AG08395 (cell line): ENCODE measurements at regions not wholly inside any gene's neighbourhood (a gene's known extent, or its start where the extent isn't known, plus 50 kb on each side); places are given as distances from the start of the nearest gene placed in this dataset.

Experiments
- DNase-seq: peaks from one replicate; pipeline ENCODE4 v3.0.0; 2012; ENCODE audit warnings: mixed read lengths, low spot score

DNA sequence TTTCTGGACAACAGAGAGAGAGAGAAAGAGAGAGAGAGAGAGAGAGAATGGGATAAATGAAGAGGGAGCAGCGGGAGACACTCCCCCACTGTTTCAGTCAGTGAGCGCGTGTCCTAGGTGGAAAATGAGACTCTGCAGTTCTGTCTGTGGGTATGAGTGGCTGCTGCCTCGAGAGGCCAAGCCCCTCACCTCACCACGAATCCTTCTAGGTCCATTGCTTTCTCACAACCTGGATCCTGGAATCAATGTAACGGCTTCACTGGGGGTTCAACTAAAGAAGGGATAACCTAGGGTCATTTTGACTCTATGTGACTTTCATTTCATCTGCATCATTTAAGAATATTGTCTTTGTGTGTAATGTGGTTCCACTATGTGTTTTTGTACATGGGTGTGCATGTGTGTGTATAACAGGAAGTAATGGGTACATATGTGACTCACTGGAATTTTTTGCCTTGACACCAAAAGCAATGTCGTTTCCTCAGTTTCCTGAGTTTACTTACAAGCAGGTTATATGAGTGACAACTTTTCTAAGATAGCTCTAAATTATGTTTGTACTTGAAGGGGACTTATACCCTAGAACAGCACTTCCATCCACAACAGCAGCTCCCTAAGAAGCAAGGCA lies 221.4 kb upstream of the TRIB2 start:
- no peak for DNase-seq

DNA sequence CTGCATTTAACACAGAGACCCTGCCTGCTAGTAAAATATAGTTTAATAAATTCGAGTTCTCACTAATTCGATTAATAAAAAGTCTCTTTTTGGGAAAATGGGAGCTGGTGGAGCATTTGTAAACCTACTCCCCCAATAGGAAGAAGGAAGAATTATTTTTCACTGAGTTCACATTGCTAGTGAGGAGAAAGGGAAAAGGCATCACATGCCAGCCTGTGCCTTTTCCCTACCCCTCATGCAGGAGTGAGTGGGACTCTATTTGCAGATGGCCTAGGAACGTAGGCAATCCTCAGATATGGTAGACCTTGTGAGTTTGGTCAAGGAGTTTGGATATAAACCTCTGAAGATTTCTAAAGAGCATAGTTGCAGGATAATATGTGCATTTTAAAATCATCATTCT lies 218.4 kb upstream of the TRIB2 start:
- no peak for DNase-seq

DNA sequence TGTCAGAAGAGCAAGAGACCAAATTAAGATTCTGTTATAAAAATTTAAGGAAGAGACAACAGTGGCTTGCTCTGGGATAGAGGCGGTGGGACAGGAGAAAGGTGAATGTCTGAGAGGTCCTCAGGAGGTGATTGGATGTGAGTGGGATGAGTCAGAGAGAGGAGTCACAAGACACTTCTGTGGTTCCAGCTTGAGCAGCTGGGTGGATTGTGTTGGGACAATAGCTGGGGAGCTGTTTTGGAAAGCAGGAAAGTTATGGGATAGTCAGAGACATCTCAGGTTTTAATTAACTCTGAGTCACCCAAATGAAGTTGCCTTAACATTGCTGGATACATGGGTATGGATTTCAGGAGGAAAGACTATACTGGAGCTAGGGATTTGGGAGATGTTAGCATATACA lies 218.0 kb upstream of the TRIB2 start:
- peak; percentile 83 for DNase-seq

DNA sequence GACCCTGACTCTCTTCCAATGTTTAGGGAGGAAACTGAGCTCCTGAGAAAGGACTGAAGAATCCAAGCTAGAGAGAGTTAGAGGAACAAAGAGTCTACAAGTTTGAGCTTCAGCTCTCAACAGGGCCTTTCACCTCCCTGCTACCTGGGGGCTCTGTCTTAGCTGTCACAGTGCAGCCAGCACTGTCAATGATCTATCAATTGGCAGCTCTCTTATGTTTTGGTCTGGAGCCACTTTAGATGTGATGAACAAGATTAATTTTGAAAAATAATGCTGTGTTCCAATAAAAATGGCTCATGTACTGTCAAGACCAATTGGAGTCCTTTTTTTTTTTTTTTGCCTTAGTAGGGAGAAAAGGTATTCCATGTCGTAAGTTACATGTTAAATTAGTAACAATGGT lies 215.8 kb upstream of the TRIB2 start:
- DNase-seq, result no peak

DNA sequence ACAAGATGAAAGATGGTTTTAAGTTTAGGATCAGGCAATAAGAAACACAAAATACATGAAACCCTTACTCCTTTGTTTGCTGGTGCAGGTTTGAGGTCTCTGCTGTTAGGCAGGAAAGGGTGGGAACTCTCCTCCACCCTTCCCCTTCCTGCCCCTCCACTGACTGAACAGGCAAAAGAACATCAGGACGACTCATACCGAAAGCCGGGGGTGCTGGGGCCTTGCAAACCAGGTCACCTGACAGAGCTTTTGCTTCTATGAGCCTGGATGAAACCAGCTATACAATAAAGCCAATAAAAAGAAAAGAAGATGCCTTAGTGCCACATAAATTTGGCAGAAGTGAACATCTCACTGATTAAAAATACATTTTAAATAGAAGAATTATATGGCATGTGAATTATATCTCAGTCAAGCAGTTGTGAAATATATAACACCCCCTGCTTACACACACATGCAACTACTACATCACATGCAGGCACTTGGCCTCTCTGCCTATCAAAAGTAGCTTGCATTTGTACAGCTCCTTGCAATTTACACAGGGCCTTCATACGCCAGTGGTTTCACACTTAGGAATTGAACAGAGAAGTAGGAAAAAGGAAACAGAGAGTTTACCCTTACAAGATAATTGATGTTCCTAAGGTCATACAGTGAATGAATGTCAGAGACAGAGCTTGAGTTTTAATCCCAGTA lies 215.1 kb upstream of the TRIB2 start:
- DNase-seq, result no peak

DNA sequence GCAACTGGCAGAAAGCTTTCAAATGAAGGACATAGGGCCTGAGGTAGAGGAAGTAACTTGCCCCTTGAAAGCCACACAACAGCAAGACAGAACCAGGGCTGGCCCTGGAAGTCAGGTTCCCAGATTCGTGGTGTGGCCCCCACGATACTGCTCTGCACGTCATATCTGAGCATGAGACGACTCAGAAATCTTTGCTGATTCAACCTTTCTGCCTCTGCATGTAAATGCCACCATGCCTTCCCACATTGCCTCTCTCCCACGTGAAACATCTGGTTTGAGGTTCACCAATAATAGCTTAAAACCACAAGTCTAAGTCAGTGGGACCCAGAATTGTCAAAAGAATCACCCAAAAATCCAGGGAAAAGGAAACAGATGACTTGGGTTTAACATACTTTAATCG lies 214.0 kb upstream of the TRIB2 start:
- DNase-seq, result peak; percentile 46

DNA sequence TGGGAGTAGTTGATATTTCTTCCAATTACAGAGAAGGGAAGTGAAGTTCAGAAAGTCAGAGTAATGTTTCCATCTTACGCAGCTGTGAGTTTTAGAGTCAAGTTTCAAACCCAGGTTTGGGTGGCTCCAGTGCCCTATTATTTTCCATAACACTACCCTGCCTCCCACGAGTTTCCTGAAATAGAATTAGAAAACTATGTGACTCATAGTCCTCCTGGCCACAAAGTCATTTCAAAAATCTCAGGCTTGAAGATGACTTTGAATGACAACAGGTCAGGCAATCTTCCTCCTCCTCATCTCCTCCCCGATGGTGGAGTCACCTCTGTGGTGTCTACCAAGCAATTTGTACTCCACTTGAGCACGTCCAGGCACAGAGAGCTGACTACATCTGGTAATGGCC lies 212.3 kb upstream of the TRIB2 start:
- peak; percentile 35 for DNase-seq

DNA sequence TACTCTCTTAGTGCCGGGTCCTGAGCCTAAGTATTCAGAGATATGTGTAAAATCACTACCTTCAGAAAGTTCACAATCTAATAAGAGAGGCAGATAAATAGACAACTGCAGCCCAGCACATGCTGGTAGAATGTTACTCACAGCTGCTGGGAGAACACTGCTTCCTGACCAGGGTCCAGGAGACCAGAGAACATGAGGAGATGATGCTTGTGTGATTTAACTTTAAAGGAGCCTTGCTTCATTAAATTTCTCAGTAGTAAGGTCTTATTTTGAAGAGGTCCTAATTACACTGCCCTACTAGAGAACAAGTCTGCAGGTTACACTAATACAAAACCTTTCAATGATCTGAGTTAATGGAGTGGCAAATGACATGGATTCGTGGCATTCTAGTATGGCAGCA lies 209.9 kb upstream of the TRIB2 start:
- DNase-seq, result no peak

DNA sequence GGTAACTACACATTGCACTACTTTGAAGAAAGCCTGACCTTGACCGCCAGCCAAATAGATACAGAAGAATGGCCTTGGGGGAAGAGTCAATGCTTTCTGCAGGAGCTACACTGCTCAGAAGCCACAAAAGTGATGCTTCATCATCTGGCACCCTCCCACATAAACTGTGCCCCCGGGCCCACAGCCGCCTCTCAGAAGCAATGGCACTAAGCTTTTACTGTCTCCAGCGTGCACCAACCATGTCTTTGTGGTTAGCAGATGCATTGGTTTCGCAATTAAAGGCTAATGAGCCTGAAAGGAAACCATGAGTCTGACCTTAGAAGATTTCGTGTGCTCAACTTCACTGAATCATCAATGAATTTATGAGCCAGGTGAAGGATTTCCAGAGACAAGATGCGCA lies 209.4 kb upstream of the TRIB2 start:
- peak; percentile 87 for DNase-seq

DNA sequence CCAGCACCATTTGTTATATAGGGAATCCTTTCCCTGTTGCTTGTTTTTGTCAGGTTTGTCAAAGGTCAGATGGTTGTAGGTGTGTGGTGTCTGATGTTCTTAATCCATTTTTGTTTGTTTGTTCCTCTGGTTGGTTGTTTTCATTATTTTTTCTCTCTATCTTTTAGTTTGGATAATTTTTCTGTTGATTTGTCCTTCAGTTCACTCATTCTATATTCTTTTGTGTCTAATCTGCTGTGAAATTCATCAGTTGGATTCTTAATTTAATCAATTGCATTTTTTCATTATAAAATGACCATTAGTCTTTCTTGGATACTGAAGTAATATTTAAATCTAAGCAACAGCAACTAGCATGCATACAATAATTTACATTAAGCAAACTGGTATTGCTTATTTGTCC lies 206.7 kb upstream of the TRIB2 start:
- no peak for DNase-seq

DNA sequence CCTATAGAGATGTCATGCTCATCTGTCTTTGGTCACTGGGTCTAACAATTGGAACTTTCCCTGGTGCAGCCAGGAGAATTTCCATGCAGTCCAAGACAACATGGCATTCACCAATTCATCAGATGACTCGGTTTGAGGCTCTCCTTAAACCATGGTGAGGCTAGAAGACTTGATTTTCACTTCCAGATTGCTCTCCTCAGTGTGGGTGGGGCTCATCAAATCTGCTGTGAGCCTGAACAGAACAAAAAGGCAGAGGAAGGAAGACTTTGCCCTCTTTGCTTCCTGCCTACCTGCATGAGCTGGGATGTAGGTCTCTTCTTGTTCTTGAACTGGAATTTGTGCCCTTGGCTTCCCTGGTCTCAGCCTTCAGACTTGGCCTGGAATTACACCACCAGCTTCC lies 203.4 kb upstream of the TRIB2 start:
- no peak for DNase-seq

DNA sequence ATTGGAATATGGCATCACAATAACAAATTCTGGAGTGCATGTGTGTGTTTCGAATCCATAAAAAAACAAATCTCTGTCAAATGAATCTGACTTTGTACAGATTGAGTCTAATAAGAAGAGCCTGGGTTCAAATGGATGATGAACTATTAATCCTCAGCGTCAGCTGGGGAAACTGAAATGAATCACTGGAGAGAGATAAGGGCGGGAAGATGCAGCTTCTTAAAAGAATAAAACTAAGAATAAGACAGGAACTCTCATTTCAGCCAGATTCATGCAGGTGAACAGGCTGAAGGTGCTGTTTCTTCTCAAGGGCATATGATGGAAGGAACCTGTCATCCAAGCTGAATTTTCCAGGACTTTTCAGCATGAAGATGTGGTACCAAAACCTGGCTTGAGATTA lies 202.6 kb upstream of the TRIB2 start:
- DNase-seq, result no peak

DNA sequence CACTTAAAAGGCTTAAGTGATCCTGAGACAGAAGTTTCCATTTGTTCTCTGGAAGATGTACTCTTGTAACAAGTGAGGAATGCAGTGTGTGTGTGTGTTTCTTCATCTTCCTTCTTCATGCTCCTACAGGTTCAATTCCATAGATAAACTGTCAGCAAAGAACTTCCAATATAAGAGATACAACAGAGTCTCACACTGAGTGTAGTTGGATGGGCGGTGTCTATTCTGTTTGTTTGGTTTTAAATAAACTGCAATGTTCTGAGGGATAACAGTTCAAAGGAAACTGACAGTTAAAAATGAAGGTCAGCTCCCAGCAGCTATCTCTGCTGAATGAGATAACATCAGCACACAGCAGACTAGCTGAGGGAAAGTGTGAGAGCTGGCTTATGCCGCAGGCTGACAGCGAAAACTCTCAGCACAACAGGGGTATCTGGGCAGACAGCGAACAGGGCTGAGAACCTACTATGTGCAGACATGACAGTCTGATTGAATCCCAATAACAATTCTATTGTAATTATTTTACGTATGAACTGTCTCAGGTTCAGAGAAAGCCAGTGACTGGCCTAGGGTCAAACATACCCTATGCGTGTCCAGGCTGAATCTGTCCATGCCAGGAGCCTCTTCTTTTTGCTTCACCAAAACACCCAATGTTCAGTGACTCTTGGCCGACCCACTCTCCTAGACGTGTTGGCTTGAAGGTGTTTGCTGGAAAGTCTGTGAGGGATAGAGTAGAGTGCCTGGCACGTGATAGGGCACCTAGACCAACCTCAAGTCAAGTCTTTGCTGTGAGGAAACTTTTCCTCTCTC lies 201.9 kb upstream of the TRIB2 start:
- no peak for DNase-seq

DNA sequence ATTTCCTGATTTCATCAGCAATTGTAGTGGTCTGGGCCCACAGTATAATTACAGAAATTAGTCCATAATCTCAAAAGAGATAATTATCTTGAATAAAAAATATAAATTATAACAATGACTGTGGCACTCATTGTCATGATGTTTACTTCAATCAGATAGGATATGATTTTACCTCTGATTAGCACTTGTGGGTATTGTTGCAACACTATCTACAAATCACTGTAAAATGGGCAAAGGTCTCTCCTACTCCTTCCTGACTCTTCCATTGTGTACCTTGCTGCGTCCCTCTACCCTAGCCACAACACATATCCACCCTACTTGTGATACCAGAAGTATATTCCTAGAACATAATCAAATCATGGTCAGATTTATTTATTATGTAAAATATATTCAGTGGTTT lies 200.9 kb upstream of the TRIB2 start:
- DNase-seq, result no peak

DNA sequence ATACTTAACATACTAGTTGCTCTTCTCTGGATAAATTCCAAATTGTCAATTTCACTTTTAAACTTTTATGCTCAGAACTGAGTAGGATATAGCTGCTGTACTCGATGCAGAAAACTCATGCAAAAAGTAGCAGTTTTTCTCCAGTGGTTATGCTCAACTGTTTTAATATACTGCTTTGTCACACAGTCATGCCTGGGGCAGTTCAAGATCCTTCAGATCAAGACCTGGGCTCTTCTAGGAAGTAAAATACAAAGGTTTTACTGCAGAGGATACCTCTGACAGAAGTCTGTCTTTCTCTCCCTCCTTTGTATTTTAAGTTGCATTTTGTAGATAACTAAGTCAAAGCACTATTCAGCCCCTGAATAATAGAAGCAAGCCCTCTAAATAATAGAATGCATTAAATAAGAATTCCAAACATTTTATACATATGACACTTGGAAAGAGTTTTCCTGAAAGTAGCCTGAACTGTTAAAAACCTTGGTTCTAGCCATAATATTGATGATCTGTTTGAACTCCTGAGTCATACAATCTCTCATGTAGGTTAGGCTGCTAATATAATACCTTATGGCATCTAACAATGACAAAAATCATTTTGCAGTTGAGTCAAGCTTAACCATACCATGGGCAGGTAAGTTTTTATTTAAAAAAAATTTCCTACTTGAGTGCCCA lies 183.3 kb upstream of the TRIB2 start:
- DNase-seq, result no peak

DNA sequence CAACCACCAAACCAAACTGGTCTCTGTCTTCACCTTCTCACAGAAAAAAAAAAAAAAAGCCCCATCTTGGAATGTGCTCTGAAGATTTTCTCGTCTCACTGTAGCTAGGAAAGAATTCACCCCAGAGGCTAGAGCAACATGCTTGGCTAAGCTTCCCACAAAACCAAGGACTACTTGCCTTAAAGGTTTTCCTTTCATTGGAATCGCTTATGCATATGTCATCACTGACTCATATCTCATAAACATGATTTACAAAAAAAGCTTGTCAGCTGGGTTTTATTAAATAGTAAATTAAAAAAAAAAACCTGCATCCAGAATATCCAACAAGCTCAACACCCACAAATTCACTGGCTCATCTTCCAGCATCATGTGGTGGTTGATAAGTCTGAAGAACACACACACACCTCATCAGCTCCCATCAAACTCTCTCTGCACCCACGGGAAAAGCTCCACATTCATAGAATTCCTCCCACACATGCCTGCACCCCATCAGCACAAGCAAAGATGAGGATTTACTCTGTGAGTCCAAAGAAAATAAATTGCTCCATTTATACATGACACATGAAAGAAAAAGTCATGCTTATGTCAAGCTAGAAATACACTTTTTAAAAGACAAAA lies 182.0 kb upstream of the TRIB2 start:
- DNase-seq, result peak; percentile 92

DNA sequence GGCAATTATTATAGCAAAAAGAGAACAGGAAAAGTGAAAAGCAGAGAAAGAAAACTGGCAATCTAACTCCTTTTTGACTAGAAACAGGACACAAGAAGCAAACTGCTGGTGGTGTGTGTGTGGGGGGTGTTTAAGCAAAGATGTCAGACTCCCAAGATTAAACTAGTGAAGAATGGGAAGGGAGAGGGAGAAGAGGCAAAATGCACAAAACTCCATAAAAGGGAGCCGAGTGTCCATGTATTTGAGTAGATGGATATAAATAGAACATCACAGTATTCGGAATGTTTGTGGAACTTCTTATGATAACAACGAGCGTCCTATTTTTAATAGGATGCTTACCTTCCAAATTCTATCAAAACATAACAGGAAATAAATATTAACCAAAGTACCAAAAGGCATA lies 179.8 kb upstream of the TRIB2 start:
- DNase-seq, result no peak

DNA sequence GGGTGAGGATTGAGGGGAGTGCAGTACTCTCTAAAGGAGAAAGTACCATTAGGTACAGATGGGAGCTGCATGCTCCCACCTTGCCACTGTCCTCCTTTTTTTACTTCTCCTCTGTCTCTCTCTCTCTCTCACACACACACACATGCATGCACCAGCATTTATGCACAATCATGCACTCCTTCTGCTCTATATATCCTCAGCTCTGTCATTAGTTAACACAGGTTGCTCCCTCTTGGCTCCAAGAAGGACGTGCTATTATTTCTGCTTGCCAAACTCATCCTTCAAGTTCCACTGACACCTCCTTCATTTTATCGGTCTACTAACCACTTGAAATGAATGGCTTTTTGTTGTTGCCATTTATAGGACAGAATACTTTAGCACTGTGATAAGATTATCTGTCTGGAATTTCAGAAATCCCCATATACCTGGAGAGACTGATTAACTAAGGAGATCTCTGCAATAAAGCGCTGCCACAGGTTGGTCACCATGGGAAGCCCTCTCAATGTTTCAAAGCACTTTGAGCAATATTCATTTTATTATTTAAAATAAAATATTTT lies 178.5 kb upstream of the TRIB2 start:
- no peak for DNase-seq

DNA sequence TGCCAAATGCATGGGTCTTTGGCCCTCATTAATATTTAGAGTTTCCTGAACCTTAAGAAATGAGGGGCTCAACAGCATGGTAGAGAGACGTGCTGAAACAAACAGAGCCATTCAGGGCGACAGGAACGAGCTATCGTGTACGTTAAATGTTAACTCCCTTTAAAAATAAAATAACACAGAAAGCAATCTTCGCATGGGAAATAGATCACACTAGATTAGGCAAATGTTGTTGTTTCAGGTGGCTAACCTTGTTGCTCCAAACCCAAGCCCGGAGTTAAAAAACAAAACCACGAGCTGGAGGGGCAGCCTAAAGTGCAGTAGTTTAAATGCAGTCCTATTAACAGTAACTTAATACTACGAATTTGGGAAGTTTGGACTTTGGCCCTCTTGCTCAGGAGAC lies 177.4 kb upstream of the TRIB2 start:
- DNase-seq, result no peak

DNA sequence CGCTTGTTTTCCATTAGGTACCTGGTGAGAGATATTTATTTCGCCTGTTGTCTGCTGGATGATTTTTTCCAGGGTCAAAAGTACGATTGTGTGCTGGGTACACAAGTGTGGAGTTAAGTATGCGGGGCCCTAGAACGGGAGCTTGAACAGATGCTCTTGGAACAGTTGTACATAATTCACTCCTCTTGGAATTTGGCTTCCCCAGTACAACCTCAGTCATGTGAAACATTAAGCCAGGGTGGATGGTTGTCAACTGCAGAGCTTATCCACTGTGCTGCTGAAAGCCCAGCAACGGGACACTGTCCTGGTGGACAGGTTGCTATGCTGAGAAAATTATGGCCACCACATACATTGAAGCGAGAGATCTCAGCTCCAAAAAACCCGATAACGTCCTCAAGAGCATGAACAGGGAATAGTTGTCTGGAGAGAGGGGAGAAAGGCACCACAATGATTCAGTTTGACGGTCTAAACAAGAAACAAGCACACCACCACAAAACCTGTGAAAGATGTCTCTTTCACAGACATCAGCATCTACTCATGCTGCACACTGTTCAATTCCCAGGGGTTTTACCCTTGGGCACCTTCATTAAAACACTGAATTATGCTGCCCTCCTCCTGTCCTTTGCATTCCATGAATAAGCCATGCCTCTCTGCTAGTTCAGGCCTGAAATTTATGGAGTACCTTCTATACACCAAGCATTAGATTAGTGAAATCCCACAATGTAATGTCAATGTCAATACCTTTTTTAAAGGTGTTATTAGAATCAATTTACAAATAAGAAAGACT lies 176.8 kb upstream of the TRIB2 start:
- no peak for DNase-seq
